Hepatocyte (in vitro differentiated cells): ENCODE measurements at regions not wholly inside any gene's neighbourhood (a gene's known extent, or its start where the extent isn't known, plus 50 kb on each side); places are given as distances from the start of the nearest gene placed in this dataset.
"Not testable (repeated sequence)": the region's sequence is repeated elsewhere in the genome, so short reads cannot be mapped to it uniquely, and the experiment has no call there.

Experiments
- CTCF ChIP-seq: fragments of 200-600 bp; sonication (generic); IDR thresholded peaks from 2 replicates; pipeline ENCODE4 v1.5.1; 2016; ENCODE audit warnings: antibody characterized with exemption, mild to moderate bottlenecking; ENCODE audit not compliant: poor library complexity
- EZH2 ChIP-seq: fragments of 200-600 bp; sonication (generic); IDR thresholded peaks from 2 replicates; pipeline ENCODE4 v1.6.1; 2016; ENCODE audit warnings: antibody characterized with exemption, mild to moderate bottlenecking, borderline replicate concordance
- EZH2phosphoT487 ChIP-seq: fragments of 200-600 bp; sonication (generic); IDR thresholded peaks from one replicate; pipeline ENCODE4 v1.6.1; 2018; ENCODE audit warnings: antibody characterized with exemption, mild to moderate bottlenecking, low read depth, moderate library complexity; ENCODE audit not compliant: unreplicated experiment, severe bottlenecking

DNA sequence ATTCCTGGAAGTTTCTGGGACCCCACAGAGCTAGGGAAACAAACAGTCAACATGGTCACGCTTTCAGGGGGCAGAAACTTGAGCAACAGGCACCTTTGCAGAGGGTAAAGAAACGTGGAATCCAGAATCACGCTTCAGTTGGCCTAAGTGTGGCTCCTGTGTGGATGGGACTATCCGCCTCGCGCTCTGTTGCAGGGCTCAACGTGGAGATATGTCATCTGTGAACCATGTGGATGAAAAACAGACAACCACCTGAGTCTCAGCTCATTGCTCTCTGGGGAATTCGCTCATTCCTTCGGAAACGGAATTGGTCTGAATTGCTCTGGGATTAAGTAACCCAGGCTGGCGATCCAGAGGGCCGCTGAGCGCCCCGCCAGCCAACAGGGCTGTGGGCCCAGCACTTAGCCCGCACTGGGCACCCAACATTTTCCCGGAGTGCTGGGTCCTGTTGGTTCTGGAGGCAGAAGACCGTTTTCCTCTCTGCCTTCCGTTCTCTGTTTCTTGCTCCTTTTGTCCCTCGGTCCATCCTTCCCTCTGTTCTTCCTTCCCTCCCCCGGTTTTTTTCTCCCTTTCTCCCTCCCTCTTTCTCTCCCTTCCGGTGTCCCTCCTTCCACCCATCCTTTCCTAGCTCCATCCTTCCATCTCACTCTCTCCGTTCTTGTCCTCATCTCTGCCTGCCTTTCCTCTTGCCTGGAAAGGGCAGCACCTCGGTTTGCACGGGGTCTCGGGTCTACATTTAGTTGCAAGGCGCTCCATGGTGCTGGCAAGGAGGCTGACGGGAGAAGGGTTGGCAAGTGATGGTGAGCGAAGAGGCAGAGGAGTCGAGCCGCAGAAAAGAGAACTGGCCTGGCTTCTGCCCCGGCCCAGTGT, 1379.8 kb upstream of the DEFB115 start:
- not testable (repeated sequence) for TF ChIP-seq CTCF, EZH2, EZH2phosphoT487
